Endothelial cell (in vitro differentiated cells): ENCODE measurements at regions not wholly inside any gene's neighbourhood (a gene's known extent, or its start where the extent isn't known, plus 50 kb on each side); places are given as distances from the start of the nearest gene placed in this dataset.

Experiments
- DNase-seq: peaks from one replicate; pipeline ENCODE4 v3.0.0; 2021; ENCODE audit warnings: low spot score
- H3K27ac Mint-ChIP-seq: one replicate; pipeline ENCODE4 v1.8.0; 2021; ENCODE audit warnings: mixed read lengths, inconsistent platforms; ENCODE audit not compliant: unreplicated experiment
- H3K27me3 Mint-ChIP-seq: one replicate; pipeline ENCODE4 v1.8.0; 2021; ENCODE audit warnings: mild to moderate bottlenecking, moderate library complexity, mixed read lengths, inconsistent platforms; ENCODE audit not compliant: unreplicated experiment
- H3K36me3 Mint-ChIP-seq: one replicate; pipeline ENCODE4 v1.8.0; 2021; ENCODE audit warnings: mild to moderate bottlenecking, low read depth, mixed read lengths, inconsistent platforms; ENCODE audit not compliant: unreplicated experiment
- H3K4me1 Mint-ChIP-seq: one replicate; pipeline ENCODE4 v1.8.0; 2021; ENCODE audit warnings: mild to moderate bottlenecking, mixed read lengths, inconsistent platforms; ENCODE audit not compliant: unreplicated experiment
- H3K4me3 Mint-ChIP-seq: one replicate; pipeline ENCODE4 v1.8.0; 2021; ENCODE audit warnings: mild to moderate bottlenecking, mixed read lengths, inconsistent platforms; ENCODE audit not compliant: unreplicated experiment
- H3K9me3 Mint-ChIP-seq: one replicate; pipeline ENCODE4 v1.8.0; 2021; ENCODE audit warnings: mixed read lengths, inconsistent platforms; ENCODE audit not compliant: unreplicated experiment
- TF ChIP-seq, protein P1 (sequence below): fragments of 200-600 bp; sonication (generic); IDR thresholded peaks from one replicate; pipeline ENCODE4 v1.5.0; 2021; ENCODE audit warnings: antibody characterized with exemption; ENCODE audit not compliant: unreplicated experiment

- Mint-ChIP-seq H3K36me3 (no peaks in the 10 kb centered on the region), H3K27ac (no peak overlapping the region), H3K4me3 (no peak overlapping the region), H3K4me1 (no peaks in the 10 kb centered on the region), H3K9me3 (no peaks in the 10 kb centered on the region), H3K27me3 (no peaks in the 10 kb centered on the region)
- TF ChIP-seq, protein P1, sequence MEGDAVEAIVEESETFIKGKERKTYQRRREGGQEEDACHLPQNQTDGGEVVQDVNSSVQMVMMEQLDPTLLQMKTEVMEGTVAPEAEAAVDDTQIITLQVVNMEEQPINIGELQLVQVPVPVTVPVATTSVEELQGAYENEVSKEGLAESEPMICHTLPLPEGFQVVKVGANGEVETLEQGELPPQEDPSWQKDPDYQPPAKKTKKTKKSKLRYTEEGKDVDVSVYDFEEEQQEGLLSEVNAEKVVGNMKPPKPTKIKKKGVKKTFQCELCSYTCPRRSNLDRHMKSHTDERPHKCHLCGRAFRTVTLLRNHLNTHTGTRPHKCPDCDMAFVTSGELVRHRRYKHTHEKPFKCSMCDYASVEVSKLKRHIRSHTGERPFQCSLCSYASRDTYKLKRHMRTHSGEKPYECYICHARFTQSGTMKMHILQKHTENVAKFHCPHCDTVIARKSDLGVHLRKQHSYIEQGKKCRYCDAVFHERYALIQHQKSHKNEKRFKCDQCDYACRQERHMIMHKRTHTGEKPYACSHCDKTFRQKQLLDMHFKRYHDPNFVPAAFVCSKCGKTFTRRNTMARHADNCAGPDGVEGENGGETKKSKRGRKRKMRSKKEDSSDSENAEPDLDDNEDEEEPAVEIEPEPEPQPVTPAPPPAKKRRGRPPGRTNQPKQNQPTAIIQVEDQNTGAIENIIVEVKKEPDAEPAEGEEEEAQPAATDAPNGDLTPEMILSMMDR = no peak
- DNase-seq = no peak
Observed at GRCh38 chr1:166538646-166539045, 300.6 kb upstream of the POGK start.

- peaks cover 2% of the 10 kb centered on the region for H3K27me3 Mint-ChIP-seq
- no peaks in the 10 kb centered on the region for H3K9me3 Mint-ChIP-seq
- H3K4me1 Mint-ChIP-seq = no peaks in the 10 kb centered on the region
- TF ChIP-seq, protein P1 = no peak
- no peak overlapping the region for H3K4me3 Mint-ChIP-seq
- H3K27ac Mint-ChIP-seq = no peak overlapping the region
- H3K36me3 Mint-ChIP-seq = no peaks in the 10 kb centered on the region
- no peak for DNase-seq
Observed at GRCh38 chr1:166544036-166544435, 295.2 kb upstream of the POGK start.

DNA sequence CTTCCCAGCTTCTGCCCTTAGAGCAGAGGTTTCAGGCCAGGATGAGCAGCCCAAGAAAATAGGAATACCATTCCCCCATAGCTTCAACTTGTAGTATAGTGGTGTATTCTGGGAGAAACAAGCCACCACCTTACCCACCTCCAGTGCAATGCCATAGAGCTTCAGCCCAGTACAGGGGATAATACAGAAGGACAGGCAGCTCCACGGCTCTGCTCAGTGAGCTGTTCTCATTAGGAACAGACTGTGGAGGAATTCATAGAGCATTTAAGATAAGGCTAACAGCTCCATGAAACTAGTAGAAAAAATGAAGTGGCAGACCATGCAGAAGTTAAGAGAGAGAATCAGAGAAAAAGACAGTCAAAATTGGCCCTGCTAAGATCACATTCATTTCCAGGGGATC, 294.7 kb upstream of the POGK start:
- H3K4me1 Mint-ChIP-seq = no peaks in the 10 kb centered on the region
- no peak overlapping the region for H3K4me3 Mint-ChIP-seq
- H3K9me3 Mint-ChIP-seq = no peaks in the 10 kb centered on the region
- H3K27ac Mint-ChIP-seq = no peak overlapping the region
- DNase-seq = no peak
- TF ChIP-seq, protein P1 = no peak
- H3K36me3 Mint-ChIP-seq = no peaks in the 10 kb centered on the region
- peaks cover 2% of the 10 kb centered on the region for H3K27me3 Mint-ChIP-seq

DNA sequence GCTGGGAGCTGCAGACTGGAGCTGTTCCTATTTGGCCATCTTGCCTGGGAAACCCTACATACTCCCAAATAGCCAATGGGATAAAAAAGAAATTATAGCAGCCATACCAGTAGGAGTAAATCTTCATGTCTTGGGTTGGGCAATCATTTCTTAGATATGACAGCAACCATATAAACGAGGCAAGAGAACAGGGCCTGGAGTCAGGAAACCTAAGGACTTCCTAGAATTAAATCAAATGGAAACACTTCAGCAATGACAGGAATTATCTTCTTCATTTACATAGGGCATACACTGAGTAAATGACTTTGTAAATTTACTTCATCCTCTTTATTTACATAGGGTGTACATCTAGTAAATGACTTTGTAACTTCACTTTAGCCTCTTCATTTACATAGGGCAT, 286.6 kb upstream of the POGK start:
- DNase-seq = no peak
- no peak overlapping the region for H3K4me3 Mint-ChIP-seq
- H3K9me3 Mint-ChIP-seq = no peaks in the 10 kb centered on the region
- TF ChIP-seq, protein P1 = no peak
- H3K4me1 Mint-ChIP-seq = no peaks in the 10 kb centered on the region
- no peak overlapping the region for H3K27ac Mint-ChIP-seq
- no peaks in the 10 kb centered on the region for H3K36me3 Mint-ChIP-seq
- no peaks in the 10 kb centered on the region for H3K27me3 Mint-ChIP-seq

GRCh38 chr1:166570954-166571353, 268.3 kb upstream of the POGK start:
- Mint-ChIP-seq H3K4me1 (no peaks in the 10 kb centered on the region), H3K27me3 (no peaks in the 10 kb centered on the region), H3K4me3 (no peak overlapping the region), H3K9me3 (no peaks in the 10 kb centered on the region), H3K27ac (no peak overlapping the region), H3K36me3 (no peaks in the 10 kb centered on the region)
- TF ChIP-seq, protein P1 = no peak
- DNase-seq = no peak
